Transverse colon (tissue), 4 donors: ENCODE measurements at regions not wholly inside any gene's neighbourhood (a gene's known extent, or its start where the extent isn't known, plus 50 kb on each side); places are given as distances from the start of the nearest gene placed in this dataset.

Experiments used
- EP300 ChIP-seq: sonication (generic); formaldehyde crosslinking; IDR thresholded peaks from one replicate; pipeline ENCODE4 v1.6.1; 2017; ENCODE audit warnings: antibody characterized with exemption, low read depth
- POLR2A ChIP-seq: fragments of 450-650 bp; IDR thresholded peaks from one replicate; pipeline ENCODE4 v1.6.1; 2016; ENCODE audit warnings: antibody characterized with exemption, mild to moderate bottlenecking, moderate library complexity
- POLR2AphosphoS5 ChIP-seq, 3 donors: sonication (generic); formaldehyde crosslinking; IDR thresholded peaks; one replicate each; pipeline ENCODE4 v1.6.1; 2016; ENCODE audit warnings: antibody characterized with exemption in 3 of 3
- TF ChIP-seq, protein P1 (sequence below), 5 experiments: fragments of 200-600 bp in 3 of 5; fragments of 450-650 bp in 2 of 5; sonication (generic) in 3 of 5; IDR thresholded peaks; 1 replicate in 2 of 5; 2 replicates in 3 of 5; pipeline ENCODE4 v1.5.1; 2016 to 2017; ENCODE audit warnings: antibody characterized with exemption in 5 of 5, inconsistent platforms in 3 of 5, mild to moderate bottlenecking in 2 of 5, moderate library complexity in 1 of 5

DNA sequence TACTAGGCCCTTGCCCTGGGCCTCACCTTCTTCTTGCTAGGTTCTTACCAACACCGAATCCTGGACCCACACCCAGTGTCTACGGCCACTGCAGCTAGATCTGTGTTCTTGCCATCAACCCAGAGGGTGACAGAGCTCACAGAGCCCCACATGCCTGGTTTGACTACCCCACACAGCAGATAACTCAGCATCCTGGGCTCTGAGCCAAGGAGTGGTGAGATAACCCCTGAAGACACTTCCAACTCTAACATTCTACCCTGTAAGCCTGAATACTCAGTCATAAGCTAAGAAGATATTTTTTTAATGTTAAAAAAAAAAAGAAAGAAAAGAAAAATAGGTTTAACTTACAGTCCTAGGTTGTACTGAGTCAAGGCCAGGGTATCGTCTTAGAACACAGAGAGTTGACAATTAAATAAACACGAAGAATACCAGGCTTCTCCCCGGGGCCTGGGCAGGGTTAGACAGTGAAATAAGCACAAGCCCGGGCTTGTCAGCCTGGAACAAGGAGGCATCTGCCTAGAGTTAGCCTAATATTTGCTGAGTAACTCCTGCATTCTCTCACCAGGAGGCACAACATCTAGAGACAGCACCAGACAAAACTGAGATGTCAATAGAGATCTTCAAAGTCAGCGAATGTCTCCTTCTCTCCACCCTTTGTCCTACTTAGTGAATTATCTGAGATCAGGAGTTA, 556.5 kb upstream of the LRRN3 start:
- TF ChIP-seq POLR2AphosphoS5 (IDR thresholded peaks at IDR 0.05) (no peak), EP300 (no peak), POLR2A (no peak)
- TF ChIP-seq, protein P1, sequence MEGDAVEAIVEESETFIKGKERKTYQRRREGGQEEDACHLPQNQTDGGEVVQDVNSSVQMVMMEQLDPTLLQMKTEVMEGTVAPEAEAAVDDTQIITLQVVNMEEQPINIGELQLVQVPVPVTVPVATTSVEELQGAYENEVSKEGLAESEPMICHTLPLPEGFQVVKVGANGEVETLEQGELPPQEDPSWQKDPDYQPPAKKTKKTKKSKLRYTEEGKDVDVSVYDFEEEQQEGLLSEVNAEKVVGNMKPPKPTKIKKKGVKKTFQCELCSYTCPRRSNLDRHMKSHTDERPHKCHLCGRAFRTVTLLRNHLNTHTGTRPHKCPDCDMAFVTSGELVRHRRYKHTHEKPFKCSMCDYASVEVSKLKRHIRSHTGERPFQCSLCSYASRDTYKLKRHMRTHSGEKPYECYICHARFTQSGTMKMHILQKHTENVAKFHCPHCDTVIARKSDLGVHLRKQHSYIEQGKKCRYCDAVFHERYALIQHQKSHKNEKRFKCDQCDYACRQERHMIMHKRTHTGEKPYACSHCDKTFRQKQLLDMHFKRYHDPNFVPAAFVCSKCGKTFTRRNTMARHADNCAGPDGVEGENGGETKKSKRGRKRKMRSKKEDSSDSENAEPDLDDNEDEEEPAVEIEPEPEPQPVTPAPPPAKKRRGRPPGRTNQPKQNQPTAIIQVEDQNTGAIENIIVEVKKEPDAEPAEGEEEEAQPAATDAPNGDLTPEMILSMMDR (IDR thresholded peaks at IDR 0.05) = no peak
